LHCN-M2 (cell line): ENCODE measurements at regions not wholly inside any gene's neighbourhood (a gene's known extent, or its start where the extent isn't known, plus 50 kb on each side); places are given as distances from the start of the nearest gene placed in this dataset.

Source experiments
- DNase-seq: peaks from one replicate; pipeline ENCODE4 v3.0.0-alpha.2; 2012; ENCODE audit warnings: low read depth

DNA sequence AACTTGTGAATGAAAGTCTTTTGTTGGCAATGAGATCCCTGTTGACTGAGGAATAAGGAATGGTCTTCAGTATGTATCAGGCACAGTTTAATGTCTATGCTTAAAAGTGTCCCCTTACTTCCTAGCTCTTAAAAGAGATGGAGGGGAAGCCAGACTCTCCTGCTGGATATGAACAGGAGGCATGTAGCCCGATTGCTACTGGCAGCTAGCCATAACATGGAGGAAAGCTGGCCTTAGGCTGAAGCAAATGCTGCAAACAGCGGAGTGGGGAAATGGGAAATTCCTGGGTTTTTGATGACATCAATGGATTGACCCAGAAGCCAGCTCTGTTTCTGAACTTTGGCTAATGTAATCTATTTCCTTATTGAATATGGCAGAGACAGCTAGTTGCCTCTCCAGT lies 266.1 kb downstream of the SLC4A3 start:
- DNase-seq = no peak

GRCh38 chr2:219897456-219897855 lies 270.0 kb downstream of the SLC4A3 start:
- DNase-seq = no peak

DNA sequence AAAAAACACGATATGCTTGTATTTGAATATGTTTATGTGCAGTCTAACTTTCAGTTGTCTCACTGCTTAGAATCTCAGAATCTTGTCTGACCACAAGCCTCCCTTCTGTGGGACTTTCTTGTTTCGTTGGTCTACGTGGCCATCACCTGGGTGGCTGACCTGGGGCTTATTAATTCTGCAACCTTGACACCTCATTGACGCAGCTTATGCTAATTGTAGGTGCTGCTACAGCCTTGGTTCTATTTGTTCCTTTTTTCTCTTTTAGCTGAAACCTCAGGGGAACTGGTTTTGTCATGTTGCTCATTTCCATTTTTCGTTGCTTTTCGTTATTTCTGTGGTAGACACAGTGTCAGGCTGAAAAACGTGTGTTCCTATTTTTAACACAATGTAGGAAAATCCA lies 273.7 kb downstream of the SLC4A3 start:
- DNase-seq = no peak

DNA sequence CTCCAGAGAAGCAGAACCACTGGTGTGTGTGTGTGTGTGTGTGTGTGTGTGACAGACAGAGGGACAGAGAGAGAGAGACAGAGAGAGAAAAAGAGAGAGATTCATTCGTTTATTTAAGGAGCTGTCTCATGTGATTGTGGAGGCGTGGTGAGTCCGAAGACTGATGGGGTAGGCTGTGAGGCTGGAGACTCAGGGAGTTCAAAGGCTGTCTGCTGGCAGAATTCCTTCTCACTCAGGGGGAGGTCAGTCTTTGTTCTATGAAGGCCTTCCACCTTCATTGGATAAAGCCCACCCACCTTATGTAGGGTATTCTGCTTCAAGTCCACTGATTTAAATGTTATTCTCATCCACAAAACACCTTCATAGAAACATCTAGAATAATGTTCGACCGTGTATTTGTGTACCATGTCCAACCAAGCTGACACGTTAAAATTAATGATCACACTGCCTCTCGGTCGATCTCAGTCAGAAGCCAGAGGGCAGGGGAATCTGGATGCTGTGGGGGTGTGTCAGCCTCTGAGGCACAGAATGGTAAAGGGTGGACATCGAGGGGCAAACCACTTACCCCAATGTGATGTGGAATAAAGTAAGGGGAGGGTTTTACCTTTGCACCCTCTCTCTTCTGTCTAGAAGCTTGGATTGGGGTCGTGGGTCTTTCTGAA lies 275.6 kb downstream of the SLC4A3 start:
- DNase-seq = no peak

GRCh38 chr2:219905640-219906039 lies 278.2 kb downstream of the SLC4A3 start:
- no peak for DNase-seq

DNA sequence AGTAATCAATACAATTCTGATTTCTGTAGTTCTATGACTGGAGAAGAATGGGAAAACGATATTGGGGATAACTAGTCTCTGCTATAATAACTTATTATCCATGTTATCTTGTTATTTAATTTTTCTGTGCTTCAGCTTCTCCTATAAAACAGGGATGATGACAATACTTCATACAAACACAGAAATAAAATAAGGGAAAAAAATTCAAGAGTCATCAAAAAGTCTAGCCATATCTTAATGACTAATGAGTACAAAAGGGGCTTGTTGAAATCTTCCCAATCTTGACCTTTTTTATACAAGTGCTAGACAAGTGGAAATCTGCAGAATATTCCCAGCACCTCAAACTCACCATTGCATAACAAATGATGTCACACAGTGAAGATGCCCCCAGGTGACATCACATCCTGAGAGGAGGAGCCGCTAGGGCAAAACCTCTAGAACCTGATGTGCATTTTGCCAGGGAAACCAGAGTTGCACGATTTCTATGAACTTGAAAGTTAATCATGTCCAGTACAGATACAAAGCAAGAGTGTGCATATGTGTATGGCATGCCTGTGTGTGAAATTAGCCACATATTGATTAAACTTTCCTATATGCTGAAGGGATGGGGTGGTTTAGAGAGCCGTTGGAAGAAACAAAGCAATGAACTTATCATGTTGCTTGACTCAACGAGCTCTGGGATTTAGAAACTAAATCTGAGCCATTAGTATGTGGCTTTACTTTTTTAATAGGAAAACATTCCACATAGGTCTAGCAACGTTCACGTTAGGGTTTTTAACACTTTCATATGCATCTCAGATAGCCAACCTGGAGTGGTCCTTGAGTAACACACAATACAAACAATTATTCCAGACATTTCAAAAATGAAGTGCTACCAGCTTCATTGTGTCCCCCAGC lies 278.9 kb downstream of the SLC4A3 start:
- no peak for DNase-seq

GRCh38 chr2:219907011-219907365 lies 279.6 kb downstream of the SLC4A3 start:
- DNase-seq = peak; percentile 8

DNA sequence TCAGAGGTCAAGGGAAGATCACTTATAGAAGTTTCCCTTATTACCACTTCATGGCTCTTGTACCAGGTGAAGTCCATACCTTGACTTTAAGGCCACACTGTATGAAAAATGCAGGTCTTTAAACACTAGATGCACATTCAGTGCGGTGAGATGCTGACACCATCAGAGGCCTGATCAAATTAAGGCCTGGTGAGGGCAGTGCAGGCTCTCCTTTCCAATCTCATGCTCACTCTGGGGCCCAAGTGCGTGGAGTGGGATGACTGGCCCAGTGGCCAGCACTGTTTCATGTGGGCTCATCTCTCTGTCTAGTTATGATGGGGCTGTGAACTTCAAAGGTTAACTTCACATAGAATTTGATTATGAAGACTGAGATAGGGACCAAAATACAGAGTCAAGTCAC lies 281.1 kb downstream of the SLC4A3 start:
- DNase-seq = no peak

DNA sequence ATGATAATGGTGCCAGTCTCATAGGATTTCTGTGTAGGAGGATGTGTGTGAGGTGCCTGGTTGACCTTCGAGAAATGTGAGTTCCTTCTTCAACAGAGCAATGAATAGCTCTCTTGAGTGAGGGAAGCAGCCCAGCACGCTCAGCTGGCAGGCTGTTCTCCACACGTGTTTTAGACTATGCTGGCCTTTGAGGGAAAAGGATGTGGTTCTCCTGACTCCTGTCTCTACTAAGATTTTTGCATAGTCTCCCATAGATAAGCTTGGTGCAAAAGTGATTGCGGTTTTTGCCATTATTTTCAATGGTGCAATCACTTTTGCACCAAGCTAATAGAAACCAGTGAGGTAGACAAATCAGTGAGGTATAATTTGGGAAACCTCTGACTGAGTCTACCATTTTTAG lies 284.1 kb downstream of the SLC4A3 start:
- DNase-seq = no peak

- peak; percentile 3 for DNase-seq
Observed at GRCh38 chr2:219912491-219912921, 285.1 kb downstream of the SLC4A3 start.

- no peak for DNase-seq
Observed at GRCh38 chr2:219914577-219914976, 287.1 kb downstream of the SLC4A3 start.

GRCh38 chr2:219916281-219916680 lies 288.9 kb downstream of the SLC4A3 start:
- DNase-seq = no peak

DNA sequence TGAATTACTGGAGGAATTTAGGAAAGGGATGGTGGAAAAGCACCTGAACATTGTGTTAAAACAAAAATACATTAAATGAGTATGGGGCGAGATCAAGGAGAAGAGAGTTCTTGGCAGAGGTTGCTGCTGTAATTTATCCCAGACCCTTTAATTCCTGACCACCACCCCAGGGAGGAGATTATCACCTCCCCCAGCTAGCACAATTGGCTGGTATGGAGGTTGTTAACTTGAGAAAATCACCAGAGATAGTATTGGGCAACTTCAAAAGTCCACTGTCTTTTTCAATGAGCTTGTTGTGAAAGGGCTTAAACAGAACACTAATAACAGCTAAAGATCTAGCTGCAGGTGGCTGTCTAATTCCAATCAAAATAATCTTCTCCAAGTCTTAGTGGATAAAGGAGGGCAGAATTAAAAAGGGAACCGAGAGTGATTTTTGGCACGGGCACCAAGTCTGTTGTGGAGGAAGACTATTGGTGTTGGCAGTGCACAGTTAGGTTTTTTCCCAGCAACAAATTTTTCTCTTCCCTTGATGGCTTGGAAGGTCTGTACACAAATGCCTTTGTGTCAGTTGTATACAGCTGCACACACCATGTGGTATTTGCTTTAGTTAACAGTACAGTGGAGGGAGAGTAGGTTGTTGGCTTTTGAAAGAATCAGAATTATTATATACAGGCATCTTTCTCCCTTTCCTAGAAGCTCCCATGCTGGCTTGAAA lies 289.5 kb downstream of the SLC4A3 start:
- DNase-seq = no peak

DNA sequence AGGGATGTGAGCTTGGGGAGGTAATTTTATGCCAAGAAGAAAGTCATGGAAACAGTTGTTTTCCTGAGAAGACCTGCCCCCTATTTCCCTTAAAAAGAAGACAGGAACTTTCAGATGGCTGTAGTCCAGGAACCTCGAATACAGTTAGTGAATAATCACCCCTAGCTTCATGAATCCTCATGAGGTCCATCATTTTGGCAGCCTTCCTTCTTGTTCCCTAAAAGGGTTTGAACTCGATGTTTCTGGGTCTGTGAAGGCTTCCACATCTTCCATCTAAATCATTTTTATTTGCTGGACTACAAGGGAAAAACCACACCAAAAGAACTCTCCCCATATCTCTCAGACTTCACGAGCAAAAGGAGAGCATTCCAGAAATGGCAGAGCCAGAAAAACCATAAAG lies 290.8 kb downstream of the SLC4A3 start:
- no peak for DNase-seq

DNA sequence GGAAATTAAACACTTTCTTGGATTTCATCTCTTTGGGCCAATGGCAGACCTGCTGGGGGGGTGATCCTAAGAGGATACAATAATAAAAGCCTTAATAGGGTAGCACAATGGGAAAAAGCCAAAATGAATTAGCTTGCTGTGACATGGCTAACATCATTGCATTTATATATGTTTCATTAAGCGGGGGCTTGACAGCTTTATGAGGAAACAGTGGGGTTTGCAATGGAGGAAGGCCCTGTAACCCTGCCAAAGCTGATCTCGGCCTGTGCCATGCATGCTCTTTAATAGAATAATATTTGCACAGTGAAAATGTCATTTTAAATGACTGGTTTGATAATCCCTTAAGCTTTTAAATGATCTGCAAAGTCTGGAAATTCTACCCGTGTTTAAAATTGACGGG lies 291.5 kb downstream of the SLC4A3 start:
- DNase-seq = no peak

- no peak for DNase-seq
Observed at GRCh38 chr2:219919506-219919905, 292.1 kb downstream of the SLC4A3 start.

DNA sequence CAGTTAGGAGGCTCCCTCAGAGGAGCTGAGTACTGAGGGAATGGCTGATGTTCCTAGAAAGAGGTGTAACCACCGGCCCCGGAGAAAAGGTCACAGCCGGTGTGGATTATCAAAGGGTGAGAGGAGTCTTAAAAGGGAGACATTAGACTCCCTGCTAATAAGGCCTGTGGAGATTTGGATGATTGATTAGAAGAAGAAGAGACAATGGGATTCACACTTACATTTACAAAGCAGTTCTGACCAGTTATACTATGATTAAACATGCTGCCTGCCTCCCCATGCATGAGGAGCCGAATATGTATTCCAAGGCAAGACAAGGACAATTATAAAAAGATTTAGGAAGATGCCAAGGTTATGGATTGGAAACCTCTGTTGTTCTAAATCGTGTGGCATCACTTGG lies 302.4 kb downstream of the SLC4A3 start:
- DNase-seq = no peak

DNA sequence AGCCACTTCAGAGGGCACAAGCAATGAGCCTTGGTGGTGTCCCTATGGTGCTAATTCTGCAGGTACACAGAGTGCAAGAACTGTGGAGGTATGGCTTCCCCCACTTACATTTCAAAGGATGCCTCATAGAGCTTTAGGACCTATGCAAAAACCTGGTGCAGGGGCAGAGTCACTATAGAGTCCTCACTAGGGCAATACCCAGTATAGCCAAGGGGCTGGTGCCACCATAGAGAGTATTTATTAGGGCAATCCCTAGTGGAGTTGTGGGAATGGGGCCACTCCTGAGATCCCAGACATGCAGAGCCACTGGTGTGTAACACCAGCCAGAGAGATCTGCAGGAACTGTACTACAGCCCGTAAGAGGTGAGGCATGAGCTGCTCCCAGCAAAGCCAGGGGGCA lies 312.2 kb downstream of the SLC4A3 start:
- no peak for DNase-seq

- DNase-seq = peak; percentile 81
Observed at GRCh38 chr2:219944866-219945265, 317.4 kb downstream of the SLC4A3 start.

DNA sequence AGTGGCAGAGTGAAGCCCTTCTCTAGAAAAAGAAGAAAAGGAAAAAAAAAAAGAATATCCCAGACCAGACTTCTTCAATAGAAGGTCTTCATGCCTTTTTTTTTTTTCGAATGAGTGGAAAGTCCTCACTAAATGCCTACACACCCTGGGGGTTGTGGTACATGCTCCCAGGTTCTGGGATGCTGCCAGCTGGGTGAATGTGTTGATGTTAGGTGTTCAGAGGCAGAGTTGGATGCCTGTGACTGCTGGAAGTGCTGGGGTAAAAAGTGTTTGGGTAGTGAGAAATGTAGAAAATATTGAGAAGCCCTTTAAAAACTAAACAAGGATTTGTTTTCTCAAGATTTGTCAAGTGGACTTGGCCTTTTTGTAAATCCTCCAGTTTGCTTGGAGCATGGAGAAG lies 318.6 kb downstream of the SLC4A3 start:
- no peak for DNase-seq

DNA sequence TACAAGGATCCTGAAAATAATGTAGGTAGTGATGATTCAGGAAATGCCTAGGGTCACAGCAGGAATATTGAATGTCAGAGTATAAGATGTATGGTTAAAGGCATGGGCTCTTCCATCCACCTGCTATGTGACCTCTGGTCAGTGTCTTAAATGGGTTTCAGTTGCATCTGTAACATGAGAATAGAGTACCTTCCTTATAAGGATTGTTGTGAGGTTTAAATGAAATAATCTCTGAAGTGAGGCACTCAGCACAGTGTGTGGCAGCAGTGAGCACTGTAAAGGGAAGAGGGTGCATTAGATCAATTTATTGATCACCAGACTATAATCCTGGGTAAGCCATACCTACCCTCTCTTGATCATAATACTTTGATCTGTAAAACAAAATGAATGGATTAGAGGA lies 319.1 kb downstream of the SLC4A3 start:
- DNase-seq = no peak

GRCh38 chr2:219947575-219947974 lies 320.1 kb downstream of the SLC4A3 start:
- DNase-seq = peak; percentile 27

DNA sequence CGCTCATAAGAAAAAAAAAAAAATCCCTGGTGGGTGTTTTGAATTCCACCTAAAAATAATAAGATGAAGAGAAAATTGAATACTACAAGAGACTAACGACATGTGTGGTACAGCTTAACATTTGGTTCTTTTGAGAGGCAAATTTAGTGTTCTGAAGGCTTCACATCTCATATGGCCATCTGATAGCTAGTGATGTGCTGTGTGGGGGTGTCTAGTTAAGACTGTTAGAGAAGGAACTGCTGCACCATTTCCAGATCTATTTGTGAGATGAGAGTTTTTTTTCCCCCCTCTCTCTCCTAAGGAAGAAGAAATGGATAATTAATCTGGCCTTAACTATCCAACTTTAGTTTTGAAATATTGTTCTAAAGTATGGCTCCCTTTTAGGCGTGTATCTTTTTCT lies 321.6 kb downstream of the SLC4A3 start:
- no peak for DNase-seq
